Esophagus squamous epithelium (tissue), 5 donors: ENCODE measurements at regions not wholly inside any gene's neighbourhood (a gene's known extent, or its start where the extent isn't known, plus 50 kb on each side); places are given as distances from the start of the nearest gene placed in this dataset.

Experiments
- DNase-seq: peaks from one replicate; lab custom pipeline; 2025; lab: John Stamatoyannopoulos, UW
- H3K27ac ChIP-seq, 4 donors: fragments of 200-600 bp; sonication (generic); one replicate each; pipeline ENCODE4 v1.5.1; 2016 to 2019; ENCODE audit warnings: mild to moderate bottlenecking in 1 of 4
- H3K27me3 ChIP-seq, 4 donors: fragments of 200-600 bp; sonication (generic); 1 replicate in 3 of 4; 2 replicates in 1 of 4; pipeline versions ENCODE4 v1.5.1 to v1.6.0; 2017 to 2021; ENCODE audit warnings: antibody characterized with exemption in 1 of 4
- H3K36me3 ChIP-seq, 3 donors: fragments of 200-600 bp; sonication (generic); one replicate each; pipeline ENCODE4 v1.5.1; 2016 to 2019
- H3K4me1 ChIP-seq, 3 donors: fragments of 200-600 bp; sonication (generic); one replicate each; pipeline ENCODE4 v1.5.1; 2017 to 2019
- H3K4me3 ChIP-seq, 4 donors: fragments of 200-600 bp; sonication (generic); 1 replicate in 3 of 4; 2 replicates in 1 of 4; pipeline ENCODE4 v1.5.1; 2016 to 2019; ENCODE audit warnings: mild to moderate bottlenecking in 2 of 4, moderate library complexity in 1 of 4
- H3K9me3 ChIP-seq, 3 donors: fragments of 200-600 bp; sonication (generic); one replicate each; pipeline ENCODE4 v1.5.1; 2016 to 2019
- POLR2A ChIP-seq, 4 donors: fragments of 450-650 bp; IDR thresholded peaks; one replicate each; pipeline ENCODE4 v1.6.1; 2017; ENCODE audit warnings: antibody characterized with exemption in 4 of 4, mild to moderate bottlenecking in 4 of 4, moderate library complexity in 3 of 4
- WGBS, 2 donors: methylation state at CpG; one replicate each; pipeline ENCODE4 v1.1.5; 2018; 5-methylcytosine and 5-hydroxymethylcytosine counted together
- intact Hi-C: fragments of 100-400 bp; cut with DNase I; formaldehyde crosslinking; loops from one replicate; pipeline ENCODE4 v1.15.0; 2022
- TF ChIP-seq, protein P1 (sequence below), 6 experiments: fragments of 450-650 bp in 4 of 6; fragments of 200-600 bp in 2 of 6; sonication (generic) in 2 of 6; IDR thresholded peaks; one replicate each; pipeline ENCODE4 v1.5.1; 2016 to 2019; ENCODE audit warnings: antibody characterized with exemption in 6 of 6, mild to moderate bottlenecking in 4 of 6, moderate library complexity in 4 of 6
- donor health status: DM: yes; HTN: yes; CAD: no.

- Histone ChIP-seq H3K36me3 (no peaks in the 10 kb centered on the region), H3K4me3 (no peak overlapping the region), H3K27me3 (no peaks in the 10 kb centered on the region), H3K27ac (no peak overlapping the region), H3K4me1 (no peaks in the 10 kb centered on the region), H3K9me3 (no peaks in the 10 kb centered on the region)
- no peak for TF ChIP-seq POLR2A (IDR thresholded peaks at IDR 0.05)
- TF ChIP-seq, protein P1, sequence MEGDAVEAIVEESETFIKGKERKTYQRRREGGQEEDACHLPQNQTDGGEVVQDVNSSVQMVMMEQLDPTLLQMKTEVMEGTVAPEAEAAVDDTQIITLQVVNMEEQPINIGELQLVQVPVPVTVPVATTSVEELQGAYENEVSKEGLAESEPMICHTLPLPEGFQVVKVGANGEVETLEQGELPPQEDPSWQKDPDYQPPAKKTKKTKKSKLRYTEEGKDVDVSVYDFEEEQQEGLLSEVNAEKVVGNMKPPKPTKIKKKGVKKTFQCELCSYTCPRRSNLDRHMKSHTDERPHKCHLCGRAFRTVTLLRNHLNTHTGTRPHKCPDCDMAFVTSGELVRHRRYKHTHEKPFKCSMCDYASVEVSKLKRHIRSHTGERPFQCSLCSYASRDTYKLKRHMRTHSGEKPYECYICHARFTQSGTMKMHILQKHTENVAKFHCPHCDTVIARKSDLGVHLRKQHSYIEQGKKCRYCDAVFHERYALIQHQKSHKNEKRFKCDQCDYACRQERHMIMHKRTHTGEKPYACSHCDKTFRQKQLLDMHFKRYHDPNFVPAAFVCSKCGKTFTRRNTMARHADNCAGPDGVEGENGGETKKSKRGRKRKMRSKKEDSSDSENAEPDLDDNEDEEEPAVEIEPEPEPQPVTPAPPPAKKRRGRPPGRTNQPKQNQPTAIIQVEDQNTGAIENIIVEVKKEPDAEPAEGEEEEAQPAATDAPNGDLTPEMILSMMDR (IDR thresholded peaks at IDR 0.05) = no peak
- WGBS, 2 donors = 66 to 75% methylated on average over 6 of the region's 6 CpGs
- no peak for DNase-seq
- intact Hi-C loops = no loop called here
Observed at GRCh38 chr13:54133746-54134145, 1105.1 kb downstream of the OLFM4 start.

- H3K4me1 ChIP-seq = no peaks in the 10 kb centered on the region
- H3K27me3 ChIP-seq = no peaks in the 10 kb centered on the region
- H3K27ac ChIP-seq = no peak overlapping the region
- intact Hi-C loops = no loop called here
- no peaks in the 10 kb centered on the region for H3K36me3 ChIP-seq
- TF ChIP-seq POLR2A (IDR thresholded peaks at IDR 0.05) = no peak
- TF ChIP-seq, protein P1 (IDR thresholded peaks at IDR 0.05) = no peak
- 42 to 44% methylated on average over 3 of the region's 3 CpGs for WGBS, 2 donors
- DNase-seq = no peak
- H3K9me3 ChIP-seq = no peaks in the 10 kb centered on the region
- H3K4me3 ChIP-seq = no peak overlapping the region
Observed at GRCh38 chr13:54144828-54145227, 1116.2 kb downstream of the OLFM4 start.

- no peak for DNase-seq
Observed at GRCh38 chr13:54150851-54151250, 1122.2 kb downstream of the OLFM4 start.

DNA sequence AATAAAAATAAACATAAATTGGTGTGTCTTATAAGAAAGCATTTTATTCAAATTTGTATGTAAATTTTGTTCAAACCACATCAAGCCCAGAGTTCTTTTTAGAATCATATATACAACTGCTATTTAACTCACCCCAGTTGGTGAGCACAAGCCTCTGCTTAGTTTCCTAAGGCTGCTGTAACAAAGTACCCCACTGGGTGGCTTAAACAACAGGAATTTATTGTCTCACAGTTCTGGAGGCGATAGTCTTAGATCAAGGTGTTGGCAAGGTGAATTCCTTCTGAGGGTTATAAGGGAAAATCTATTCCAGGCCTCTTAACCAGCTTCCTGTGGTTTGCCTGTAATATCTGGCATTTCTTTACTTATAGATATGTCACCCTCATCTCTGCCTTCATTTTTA, 1133.5 kb downstream of the OLFM4 start:
- TF ChIP-seq POLR2A (IDR thresholded peaks at IDR 0.05) = no peak
- TF ChIP-seq, protein P1 (IDR thresholded peaks at IDR 0.05) = no peak
- Histone ChIP-seq H3K9me3 (no peaks in the 10 kb centered on the region), H3K4me1 (no peaks in the 10 kb centered on the region), H3K4me3 (no peak overlapping the region), H3K27me3 (no peaks in the 10 kb centered on the region), H3K36me3 (no peaks in the 10 kb centered on the region), H3K27ac (no peak overlapping the region)
- intact Hi-C loops = no loop called here
- DNase-seq = no peak
- WGBS, 2 donors = 71 to 92% methylated on average over 1 of the region's 1 CpG

More at GRCh38 chr13:54150851-54151250, 1122.2 kb downstream of the OLFM4 start:
- no peaks in the 10 kb centered on the region for H3K9me3 ChIP-seq
- WGBS, 2 donors = 81 to 90% methylated on average over 3 of the region's 3 CpGs
- intact Hi-C loops = no loop called here
- H3K27me3 ChIP-seq = no peaks in the 10 kb centered on the region
- TF ChIP-seq POLR2A (IDR thresholded peaks at IDR 0.05) = no peak
- no peak overlapping the region for H3K27ac ChIP-seq
- H3K36me3 ChIP-seq = no peaks in the 10 kb centered on the region
- no peak overlapping the region for H3K4me3 ChIP-seq
- no peaks in the 10 kb centered on the region for H3K4me1 ChIP-seq

DNA sequence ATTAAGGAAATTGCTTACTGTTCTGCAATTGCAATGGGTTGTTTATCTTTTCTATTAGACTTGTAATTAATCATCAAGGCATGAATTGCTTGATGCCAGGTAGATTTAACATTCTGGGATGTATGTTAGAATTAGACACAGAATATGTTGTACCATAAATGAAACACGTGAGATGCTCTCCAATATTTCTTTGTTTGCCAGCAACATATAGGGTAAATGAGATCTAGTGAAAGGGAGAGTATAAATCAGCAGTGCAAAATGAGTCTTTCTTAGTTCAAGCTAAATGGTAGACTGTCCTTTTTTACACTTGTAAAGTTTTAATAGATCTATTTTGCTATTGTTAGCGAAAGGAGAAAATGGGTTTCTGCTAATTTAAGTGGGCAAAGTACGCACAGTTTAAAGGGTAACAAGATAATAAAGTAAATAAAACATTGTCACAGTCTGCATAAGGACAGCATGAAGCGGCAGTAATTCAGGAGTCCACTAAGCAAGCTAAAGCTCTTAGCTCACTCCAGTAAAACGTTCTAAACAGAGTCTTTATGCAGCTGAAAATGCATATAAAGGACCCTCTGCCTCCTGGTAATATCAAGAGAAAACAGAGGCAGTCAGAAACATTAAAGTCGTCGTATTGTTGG, 1137.1 kb downstream of the OLFM4 start:
- H3K27ac ChIP-seq = no peak overlapping the region
- H3K9me3 ChIP-seq = no peaks in the 10 kb centered on the region
- TF ChIP-seq POLR2A (IDR thresholded peaks at IDR 0.05) = no peak
- TF ChIP-seq, protein P1 (IDR thresholded peaks at IDR 0.05) = no peak
- WGBS, 2 donors = 55 to 65% methylated on average over 7 of the region's 7 CpGs
- H3K4me3 ChIP-seq = no peak overlapping the region
- intact Hi-C loops = no loop called here
- no peaks in the 10 kb centered on the region for H3K36me3 ChIP-seq
- no peak for DNase-seq
- H3K4me1 ChIP-seq = no peaks in the 10 kb centered on the region
- H3K27me3 ChIP-seq = no peaks in the 10 kb centered on the region

GRCh38 chr13:54173996-54174395, 1145.4 kb downstream of the OLFM4 start:
- H3K36me3 ChIP-seq = no peaks in the 10 kb centered on the region
- H3K4me3 ChIP-seq = no peak overlapping the region
- TF ChIP-seq, protein P1 (IDR thresholded peaks at IDR 0.05) = no peak
- TF ChIP-seq POLR2A (IDR thresholded peaks at IDR 0.05) = no peak
- H3K9me3 ChIP-seq = no peaks in the 10 kb centered on the region
- no peaks in the 10 kb centered on the region for H3K27me3 ChIP-seq
- intact Hi-C loops = no loop called here
- H3K27ac ChIP-seq = no peak overlapping the region
- H3K4me1 ChIP-seq = no peaks in the 10 kb centered on the region
- no peak for DNase-seq
